ENCODE measurements at regions not wholly inside any gene's neighbourhood (a gene's known extent, or its start where the extent isn't known, plus 50 kb on each side); places are given as distances from the start of the nearest gene placed in this dataset.
"Not testable (repeated sequence)": the region's sequence is repeated elsewhere in the genome, so short reads cannot be mapped to it uniquely, and the experiment has no call there.

GRCh38 chr10:117492504-117492903 lies 50.0 kb upstream of the EMX2 start:
- no peak for DNase-seq

- no peak for DNase-seq
Observed at GRCh38 chr10:117488004-117488403, 54.5 kb upstream of the EMX2 start.

- no peak for DNase-seq
Observed at GRCh38 chr10:117486606-117487005, 55.9 kb upstream of the EMX2 start.

- no peak for DNase-seq
Observed at GRCh38 chr10:117483056-117483590, 59.4 kb upstream of the EMX2 start.

- not testable (repeated sequence) for DNase-seq
Observed at GRCh38 chr10:117481011-117481410, 61.5 kb upstream of the EMX2 start.

GRCh38 chr10:117480097-117480496 lies 62.4 kb upstream of the EMX2 start:
- no peak for DNase-seq

GRCh38 chr10:117477961-117478670 lies 64.4 kb upstream of the EMX2 start:
- DNase-seq = no peak

GRCh38 chr10:117477211-117477947 lies 65.2 kb upstream of the EMX2 start:
- DNase-seq = no peak

GRCh38 chr10:117476716-117477115 lies 65.8 kb upstream of the EMX2 start:
- no peak for DNase-seq

GRCh38 chr10:117476281-117476680 lies 66.3 kb upstream of the EMX2 start:
- no peak for DNase-seq

- no peak for DNase-seq
Observed at GRCh38 chr10:117472872-117473271, 69.7 kb upstream of the EMX2 start.

GRCh38 chr10:117471344-117471874 lies 71.1 kb upstream of the EMX2 start:
- no peak for DNase-seq

- DNase-seq = no peak
Observed at GRCh38 chr10:117470733-117471132, 71.8 kb upstream of the EMX2 start.

- DNase-seq = no peak
Observed at GRCh38 chr10:117468665-117469064, 73.9 kb upstream of the EMX2 start.

- DNase-seq = no peak
Observed at GRCh38 chr10:117464176-117464575, 78.4 kb upstream of the EMX2 start.

GRCh38 chr10:117463545-117463920 lies 79.0 kb upstream of the EMX2 start:
- DNase-seq = no peak

- DNase-seq = no peak
Observed at GRCh38 chr10:117462816-117463544, 79.6 kb upstream of the EMX2 start.

GRCh38 chr10:117462424-117462792 lies 80.1 kb upstream of the EMX2 start:
- DNase-seq = no peak

GRCh38 chr10:117461766-117462423 lies 80.7 kb upstream of the EMX2 start:
- no peak for DNase-seq

- DNase-seq = no peak
Observed at GRCh38 chr10:117460846-117461765, 81.4 kb upstream of the EMX2 start.

GRCh38 chr10:117458571-117458970 lies 83.3 kb upstream of the PDZD8 start:
- DNase-seq = no peak

GRCh38 chr10:117457932-117458331 lies 82.7 kb upstream of the PDZD8 start:
- no peak for DNase-seq
